ENCODE measurements at regions not wholly inside any gene's neighbourhood (a gene's known extent, or its start where the extent isn't known, plus 50 kb on each side); places are given as distances from the start of the nearest gene placed in this dataset.
"Not testable (repeated sequence)": the region's sequence is repeated elsewhere in the genome, so short reads cannot be mapped to it uniquely, and the experiment has no call there.

GRCh38 chr7:32661501-32661900, 166.2 kb downstream of the AVL9 start:
- H3K4me3 ChIP-seq, result no peak overlapping the region
- H3K9me3 ChIP-seq, result no peaks in the 10 kb centered on the region
- no peaks in the 10 kb centered on the region for H3K4me1 ChIP-seq (ENCODE audit: control insufficient read depth in 1 of 2, low read depth in 2 of 2)
- DNase-seq (ENCODE audit: low spot score), result no peak
- no peaks in the 10 kb centered on the region for H3K36me3 ChIP-seq
- ATAC-seq (ENCODE audit: insufficient number of reproducible peaks, low FRiP score, low read depth), result no peak
- no peak overlapping the region for H3K27ac ChIP-seq
- no peaks in the 10 kb centered on the region for H3K27me3 ChIP-seq (replicated peaks; ENCODE audit: insufficient read depth)
- no peak for TF ChIP-seq CTCF (IDR thresholded peaks at IDR 0.05)

GRCh38 chr7:32660936-32661335, 165.6 kb downstream of the AVL9 start:
- no peak overlapping the region for H3K27ac ChIP-seq
- no peaks in the 10 kb centered on the region for H3K4me1 ChIP-seq (ENCODE audit: control insufficient read depth in 1 of 2, low read depth in 2 of 2)
- H3K27me3 ChIP-seq (replicated peaks; ENCODE audit: insufficient read depth), result no peaks in the 10 kb centered on the region
- ATAC-seq (ENCODE audit: insufficient number of reproducible peaks, low FRiP score, low read depth) (no peak), DNase-seq (ENCODE audit: low spot score) (no peak)
- TF ChIP-seq CTCF (IDR thresholded peaks at IDR 0.05), result no peak
- no peaks in the 10 kb centered on the region for H3K36me3 ChIP-seq
- no peak overlapping the region for H3K4me3 ChIP-seq
- H3K9me3 ChIP-seq, result no peaks in the 10 kb centered on the region

GRCh38 chr7:32659853-32660252, 164.6 kb downstream of the AVL9 start:
- DNase-seq (ENCODE audit: low spot score) (no peak), ATAC-seq (ENCODE audit: insufficient number of reproducible peaks, low FRiP score, low read depth) (no peak)
- H3K9me3 ChIP-seq, result no peaks in the 10 kb centered on the region
- no peaks in the 10 kb centered on the region for H3K27me3 ChIP-seq (replicated peaks; ENCODE audit: insufficient read depth)
- H3K27ac ChIP-seq, result no peak overlapping the region
- H3K4me3 ChIP-seq, result no peak overlapping the region
- no peak for TF ChIP-seq CTCF (IDR thresholded peaks at IDR 0.05)
- H3K36me3 ChIP-seq, result no peaks in the 10 kb centered on the region
- H3K4me1 ChIP-seq (ENCODE audit: control insufficient read depth in 1 of 2, low read depth in 2 of 2), result no peaks in the 10 kb centered on the region

GRCh38 chr7:32658467-32658869, 163.2 kb downstream of the AVL9 start:
- Histone ChIP-seq H3K27me3 (replicated peaks; ENCODE audit: insufficient read depth) (no peaks in the 10 kb centered on the region), H3K4me1 (ENCODE audit: control insufficient read depth in 1 of 2, low read depth in 2 of 2) (no peaks in the 10 kb centered on the region), H3K4me3 (no peak overlapping the region), H3K36me3 (no peaks in the 10 kb centered on the region), H3K9me3 (no peaks in the 10 kb centered on the region), H3K27ac (no peak overlapping the region)
- ATAC-seq (ENCODE audit: insufficient number of reproducible peaks, low FRiP score, low read depth), result no peak
- no peak for DNase-seq (ENCODE audit: low spot score)
- no peak for TF ChIP-seq CTCF (IDR thresholded peaks at IDR 0.05)

- Histone ChIP-seq H3K9me3 (no peaks in the 10 kb centered on the region), H3K27me3 (replicated peaks; ENCODE audit: insufficient read depth) (no peaks in the 10 kb centered on the region), H3K4me3 (no peak overlapping the region), H3K27ac (no peak overlapping the region), H3K36me3 (no peaks in the 10 kb centered on the region), H3K4me1 (ENCODE audit: control insufficient read depth in 1 of 2, low read depth in 2 of 2) (no peaks in the 10 kb centered on the region)
- no peak for DNase-seq (ENCODE audit: low spot score)
- TF ChIP-seq CTCF (IDR thresholded peaks at IDR 0.05), result no peak
- no peak for ATAC-seq (ENCODE audit: insufficient number of reproducible peaks, low FRiP score, low read depth)
Observed at GRCh38 chr7:32658034-32658433, 162.7 kb downstream of the AVL9 start.

GRCh38 chr7:32654549-32654948, 159.3 kb downstream of the AVL9 start:
- ATAC-seq (ENCODE audit: insufficient number of reproducible peaks, low FRiP score, low read depth), result not testable (repeated sequence)

GRCh38 chr7:32650356-32650755, 155.1 kb downstream of the AVL9 start:
- DNase-seq (ENCODE audit: low spot score); H3K4me3 ChIP-seq; ATAC-seq (ENCODE audit: insufficient number of reproducible peaks, low FRiP score, low read depth); H3K27me3 ChIP-seq (replicated peaks; ENCODE audit: insufficient read depth); H3K9me3 ChIP-seq; H3K36me3 ChIP-seq; H3K27ac ChIP-seq; H3K4me1 ChIP-seq (ENCODE audit: control insufficient read depth in 1 of 2, low read depth in 2 of 2): not testable (repeated sequence)

More at GRCh38 chr7:32654549-32654948, 159.3 kb downstream of the AVL9 start:
- H3K4me3 ChIP-seq; H3K9me3 ChIP-seq; H3K4me1 ChIP-seq (ENCODE audit: control insufficient read depth in 1 of 2, low read depth in 2 of 2); H3K27me3 ChIP-seq (replicated peaks; ENCODE audit: insufficient read depth); DNase-seq (ENCODE audit: low spot score); H3K27ac ChIP-seq; H3K36me3 ChIP-seq: not testable (repeated sequence)

All from thoracic aorta (tissue), 2 donors.